ENCODE measurements at regions not wholly inside any gene's neighbourhood (a gene's known extent, or its start where the extent isn't known, plus 50 kb on each side); places are given as distances from the start of the nearest gene placed in this dataset.

GRCh38 chr5:88544136-88544645 is 275.5 kb upstream of the TMEM161B start:
- no peak for DNase-seq (ENCODE audit: low read depth)

GRCh38 chr5:88542786-88543185 is 274.1 kb upstream of the TMEM161B start:
- DNase-seq (ENCODE audit: low read depth) = no peak

GRCh38 chr5:88540471-88541115 is 271.9 kb upstream of the TMEM161B start:
- DNase-seq (ENCODE audit: low read depth) = no peak

- DNase-seq (ENCODE audit: low read depth) = no peak
Measured at GRCh38 chr5:88539693-88540365, 271.2 kb upstream of the TMEM161B start.

- no peak for DNase-seq (ENCODE audit: low read depth)
Measured at GRCh38 chr5:88539026-88539425, 270.4 kb upstream of the TMEM161B start.

GRCh38 chr5:88536146-88536545 is 267.5 kb upstream of the TMEM161B start:
- DNase-seq (ENCODE audit: low read depth) = no peak

GRCh38 chr5:88524941-88525340 is 256.3 kb upstream of the TMEM161B start:
- no peak for DNase-seq (ENCODE audit: low read depth)

- DNase-seq (ENCODE audit: low read depth) = no peak
Measured at GRCh38 chr5:88519066-88519465, 250.4 kb upstream of the TMEM161B start.

GRCh38 chr5:88518131-88519016 is 249.7 kb upstream of the TMEM161B start:
- no peak for DNase-seq (ENCODE audit: low read depth)

- no peak for DNase-seq (ENCODE audit: low read depth)
Measured at GRCh38 chr5:88515881-88516819, 247.5 kb upstream of the TMEM161B start.

GRCh38 chr5:88515068-88515467 is 246.4 kb upstream of the TMEM161B start:
- DNase-seq (ENCODE audit: low read depth) = no peak

GRCh38 chr5:88509403-88509802 is 240.8 kb upstream of the TMEM161B start:
- no peak for DNase-seq (ENCODE audit: low read depth)

GRCh38 chr5:88507261-88507660 is 238.6 kb upstream of the TMEM161B start:
- DNase-seq (ENCODE audit: low read depth) = no peak

- DNase-seq (ENCODE audit: low read depth) = no peak
Measured at GRCh38 chr5:88503406-88503805, 234.8 kb upstream of the TMEM161B start.

- DNase-seq (ENCODE audit: low read depth) = no peak
Measured at GRCh38 chr5:88503041-88503345, 234.3 kb upstream of the TMEM161B start.

GRCh38 chr5:88502179-88503040 is 233.8 kb upstream of the TMEM161B start:
- DNase-seq (ENCODE audit: low read depth) = no peak

- DNase-seq (ENCODE audit: low read depth) = no peak
Measured at GRCh38 chr5:88495810-88496209, 227.2 kb upstream of the TMEM161B start.

GRCh38 chr5:88490874-88491273 is 222.2 kb upstream of the TMEM161B start:
- DNase-seq (ENCODE audit: low read depth) = no peak

GRCh38 chr5:88489364-88489763 is 220.7 kb upstream of the TMEM161B start:
- no peak for DNase-seq (ENCODE audit: low read depth)

- DNase-seq (ENCODE audit: low read depth) = no peak
Measured at GRCh38 chr5:88488561-88488960, 219.9 kb upstream of the TMEM161B start.

- no peak for DNase-seq (ENCODE audit: low read depth)
Measured at GRCh38 chr5:88488130-88488529, 219.5 kb upstream of the TMEM161B start.
